ENCODE measurements at regions not wholly inside any gene's neighbourhood (a gene's known extent, or its start where the extent isn't known, plus 50 kb on each side); places are given as distances from the start of the nearest gene placed in this dataset.

GRCh38 chr13:95361686-95362085 is 60.4 kb upstream of the ABCC4 start:
- Histone ChIP-seq H3K79me1 (ENCODE audit: low read depth, low read length) (no peaks in the 10 kb centered on the region), H3K9me3 (replicated peaks in 1 of 2; ENCODE audit: control insufficient read depth in 2 of 2, insufficient read depth in 1 of 2, low read depth in 1 of 2, low read length in 2 of 2) (peaks cover 2 to 9% of the 10 kb centered on the region in 2 donors), H2BK12ac (ENCODE audit: low read length) (no peak overlapping the region), H2BK5ac (ENCODE audit: low read length) (no peak overlapping the region), H4K91ac (ENCODE audit: low read depth, low read length, poor library complexity) (no peak overlapping the region), H3K27me3 (ENCODE audit: control insufficient read depth in 3 of 3, insufficient read depth in 3 of 3, low read depth in 1 of 3, low read length in 3 of 3) (no peaks in the 10 kb centered on the region), H3K36me3 (replicated peaks in 1 of 2; ENCODE audit: control insufficient read depth in 2 of 2, insufficient read depth in 2 of 2, low read length in 2 of 2) (no peaks in the 10 kb centered on the region), H3K4me3 (ENCODE audit: low read length in 2 of 2) (no peak overlapping the region), H3K4me2 (ENCODE audit: insufficient read depth, low read length, poor library complexity, severe bottlenecking) (no peak overlapping the region), H2AFZ (ENCODE audit: low read length) (no peak overlapping the region), H3K27ac (replicated peaks; ENCODE audit: low read length) (no peak overlapping the region), H3K4me1 (ENCODE audit: control insufficient read depth in 2 of 2, insufficient read depth in 1 of 2, low read depth in 1 of 2, low read length in 2 of 2) (peaks cover 6 to 7% of the 10 kb centered on the region in 2 donors), H2AK5ac (ENCODE audit: low read depth, low read length) (no peak overlapping the region), H3K4ac (ENCODE audit: low read length) (no peak overlapping the region), H3K14ac (ENCODE audit: low read length) (no peak overlapping the region), H2BK15ac (ENCODE audit: low read length) (no peak overlapping the region), H2BK120ac (ENCODE audit: low read depth, low read length) (no peak overlapping the region), H4K8ac (ENCODE audit: low read depth, low read length) (no peak overlapping the region), H3K9ac (ENCODE audit: low read depth, low read length, poor library complexity) (no peak overlapping the region), H3K18ac (ENCODE audit: low read length) (no peak overlapping the region), H3K23ac (ENCODE audit: low read depth, low read length, poor library complexity) (no peak overlapping the region)
- WGBS, 2 donors (ENCODE audit: extremely low coverage in 2 of 2, insufficient read length in 2 of 2, insufficient replicate concordance in 1 of 2) = no CpG with 5 or more reads among the region's 3 CpGs
- no peak for DNase-seq (ENCODE audit: low spot score)

GRCh38 chr13:95362666-95363065 is 61.4 kb upstream of the ABCC4 start:
- H3K9me3 ChIP-seq (replicated peaks in 1 of 2; ENCODE audit: control insufficient read depth in 2 of 2, insufficient read depth in 1 of 2, low read depth in 1 of 2, low read length in 2 of 2) = no peaks in the 10 kb centered on the region
- no peak overlapping the region for H3K4me3 ChIP-seq (ENCODE audit: low read length in 2 of 2)
- no peaks in the 10 kb centered on the region for H3K79me1 ChIP-seq (ENCODE audit: low read depth, low read length)
- H3K14ac ChIP-seq (ENCODE audit: low read length) = no peak overlapping the region
- H2BK15ac ChIP-seq (ENCODE audit: low read length) = no peak overlapping the region
- H2AK5ac ChIP-seq (ENCODE audit: low read depth, low read length) = no peak overlapping the region
- H3K4me1 ChIP-seq (ENCODE audit: control insufficient read depth in 2 of 2, insufficient read depth in 1 of 2, low read depth in 1 of 2, low read length in 2 of 2) = peaks cover 6% of the 10 kb centered on the region in 2 donors
- H3K23ac ChIP-seq (ENCODE audit: low read depth, low read length, poor library complexity) = no peak overlapping the region
- H3K18ac ChIP-seq (ENCODE audit: low read length) = no peak overlapping the region
- H2BK5ac ChIP-seq (ENCODE audit: low read length) = no peak overlapping the region
- H3K4me2 ChIP-seq (ENCODE audit: insufficient read depth, low read length, poor library complexity, severe bottlenecking) = no peak overlapping the region
- H3K27ac ChIP-seq (replicated peaks; ENCODE audit: low read length) = no peak overlapping the region
- H2BK12ac ChIP-seq (ENCODE audit: low read length) = no peak overlapping the region
- DNase-seq (ENCODE audit: low spot score) = no peak
- WGBS, 2 donors (ENCODE audit: extremely low coverage in 2 of 2, insufficient read length in 2 of 2, insufficient replicate concordance in 1 of 2) = no CpG with 5 or more reads among the region's 5 CpGs
- no peak overlapping the region for H3K9ac ChIP-seq (ENCODE audit: low read depth, low read length, poor library complexity)
- no peak overlapping the region for H3K4ac ChIP-seq (ENCODE audit: low read length)
- no peak overlapping the region for H4K91ac ChIP-seq (ENCODE audit: low read depth, low read length, poor library complexity)
- H2BK120ac ChIP-seq (ENCODE audit: low read depth, low read length) = no peak overlapping the region
- H4K8ac ChIP-seq (ENCODE audit: low read depth, low read length) = no peak overlapping the region
- no peaks in the 10 kb centered on the region for H3K36me3 ChIP-seq (replicated peaks in 1 of 2; ENCODE audit: control insufficient read depth in 2 of 2, insufficient read depth in 2 of 2, low read length in 2 of 2)
- no peaks in the 10 kb centered on the region for H3K27me3 ChIP-seq (ENCODE audit: control insufficient read depth in 3 of 3, insufficient read depth in 3 of 3, low read depth in 1 of 3, low read length in 3 of 3)
- no peak overlapping the region for H2AFZ ChIP-seq (ENCODE audit: low read length)

- no peak overlapping the region for H4K91ac ChIP-seq (ENCODE audit: low read depth, low read length, poor library complexity)
Measured at GRCh38 chr13:95367309-95367843, 66.1 kb upstream of the ABCC4 start.

GRCh38 chr13:95368998-95369397 is 67.7 kb upstream of the ABCC4 start:
- Histone ChIP-seq H3K14ac (ENCODE audit: low read length) (no peak overlapping the region), H3K18ac (ENCODE audit: low read length) (no peak overlapping the region), H2BK120ac (ENCODE audit: low read depth, low read length) (no peak overlapping the region), H2AK5ac (ENCODE audit: low read depth, low read length) (no peak overlapping the region), H3K9me3 (replicated peaks in 1 of 2; ENCODE audit: control insufficient read depth in 2 of 2, insufficient read depth in 1 of 2, low read depth in 1 of 2, low read length in 2 of 2) (peaks cover 0 to 4% of the 10 kb centered on the region in 2 donors), H2BK15ac (ENCODE audit: low read length) (no peak overlapping the region), H3K4me3 (ENCODE audit: low read length in 2 of 2) (no peak overlapping the region), H3K36me3 (replicated peaks in 1 of 2; ENCODE audit: control insufficient read depth in 2 of 2, insufficient read depth in 2 of 2, low read length in 2 of 2) (no peaks in the 10 kb centered on the region), H3K23ac (ENCODE audit: low read depth, low read length, poor library complexity) (no peak overlapping the region), H2BK5ac (ENCODE audit: low read length) (no peak overlapping the region), H4K91ac (ENCODE audit: low read depth, low read length, poor library complexity) (no peak overlapping the region), H3K27ac (replicated peaks; ENCODE audit: low read length) (no peak overlapping the region), H3K4me1 (ENCODE audit: control insufficient read depth in 2 of 2, insufficient read depth in 1 of 2, low read depth in 1 of 2, low read length in 2 of 2) (no peaks in the 10 kb centered on the region), H3K27me3 (ENCODE audit: control insufficient read depth in 3 of 3, insufficient read depth in 3 of 3, low read depth in 1 of 3, low read length in 3 of 3) (no peaks in the 10 kb centered on the region), H4K8ac (ENCODE audit: low read depth, low read length) (no peak overlapping the region), H3K9ac (ENCODE audit: low read depth, low read length, poor library complexity) (no peak overlapping the region), H3K4ac (ENCODE audit: low read length) (no peak overlapping the region), H3K79me1 (ENCODE audit: low read depth, low read length) (no peaks in the 10 kb centered on the region), H3K4me2 (ENCODE audit: insufficient read depth, low read length, poor library complexity, severe bottlenecking) (no peak overlapping the region), H2AFZ (ENCODE audit: low read length) (no peak overlapping the region), H2BK12ac (ENCODE audit: low read length) (no peak overlapping the region)
- no CpG with 5 or more reads among the region's 4 CpGs for WGBS, 2 donors (ENCODE audit: extremely low coverage in 2 of 2, insufficient read length in 2 of 2, insufficient replicate concordance in 1 of 2)
- DNase-seq (ENCODE audit: low spot score) = no peak

More at GRCh38 chr13:95367309-95367843, 66.1 kb upstream of the ABCC4 start:
- Histone ChIP-seq H3K9me3 (replicated peaks in 1 of 2; ENCODE audit: control insufficient read depth in 2 of 2, insufficient read depth in 1 of 2, low read depth in 1 of 2, low read length in 2 of 2) (peaks cover 0 to 4% of the 10 kb centered on the region in 2 donors), H2BK15ac (ENCODE audit: low read length) (no peak overlapping the region), H3K18ac (ENCODE audit: low read length) (no peak overlapping the region), H4K8ac (ENCODE audit: low read depth, low read length) (no peak overlapping the region), H3K27me3 (ENCODE audit: control insufficient read depth in 3 of 3, insufficient read depth in 3 of 3, low read depth in 1 of 3, low read length in 3 of 3) (no peaks in the 10 kb centered on the region), H2AFZ (ENCODE audit: low read length) (no peak overlapping the region), H2BK120ac (ENCODE audit: low read depth, low read length) (no peak overlapping the region), H3K27ac (replicated peaks; ENCODE audit: low read length) (no peak overlapping the region), H2BK12ac (ENCODE audit: low read length) (no peak overlapping the region), H3K4me1 (ENCODE audit: control insufficient read depth in 2 of 2, insufficient read depth in 1 of 2, low read depth in 1 of 2, low read length in 2 of 2) (no peaks in the 10 kb centered on the region), H3K79me1 (ENCODE audit: low read depth, low read length) (no peaks in the 10 kb centered on the region), H3K9ac (ENCODE audit: low read depth, low read length, poor library complexity) (no peak overlapping the region), H3K4ac (ENCODE audit: low read length) (no peak overlapping the region), H3K14ac (ENCODE audit: low read length) (no peak overlapping the region), H3K23ac (ENCODE audit: low read depth, low read length, poor library complexity) (no peak overlapping the region), H3K36me3 (replicated peaks in 1 of 2; ENCODE audit: control insufficient read depth in 2 of 2, insufficient read depth in 2 of 2, low read length in 2 of 2) (no peaks in the 10 kb centered on the region), H3K4me2 (ENCODE audit: insufficient read depth, low read length, poor library complexity, severe bottlenecking) (no peak overlapping the region), H2AK5ac (ENCODE audit: low read depth, low read length) (no peak overlapping the region), H2BK5ac (ENCODE audit: low read length) (no peak overlapping the region), H3K4me3 (ENCODE audit: low read length in 2 of 2) (no peak overlapping the region)
- no peak for DNase-seq (ENCODE audit: low spot score)
- no CpG with 5 or more reads among the region's 6 CpGs for WGBS, 2 donors (ENCODE audit: extremely low coverage in 2 of 2, insufficient read length in 2 of 2, insufficient replicate concordance in 1 of 2)

Data from neuronal stem cell (in vitro differentiated cells).